Neuronal stem cell (in vitro differentiated cells): ENCODE measurements at regions not wholly inside any gene's neighbourhood (a gene's known extent, or its start where the extent isn't known, plus 50 kb on each side); places are given as distances from the start of the nearest gene placed in this dataset.

Experiments
- DNase-seq: peaks from one replicate; pipeline ENCODE4 v3.0.0-alpha.2; 2013; ENCODE audit warnings: low spot score
- H2AFZ ChIP-seq: one replicate; pipeline ENCODE4 v1.6.1; 2013; ENCODE audit warnings: mild to moderate bottlenecking, low read length, inconsistent platforms
- H2AK5ac ChIP-seq: 2 replicates; pipeline ENCODE4 v1.6.1; 2013; ENCODE audit warnings: low read depth, mild to moderate bottlenecking, inconsistent platforms, low read length, moderate library complexity, mixed read lengths
- H2BK120ac ChIP-seq: 2 replicates; pipeline ENCODE4 v1.6.1; 2013; ENCODE audit warnings: low read depth, mild to moderate bottlenecking, inconsistent platforms, low read length, moderate library complexity, mixed read lengths
- H2BK12ac ChIP-seq: one replicate; pipeline ENCODE4 v1.6.1; 2013; ENCODE audit warnings: low read length, inconsistent platforms
- H2BK15ac ChIP-seq: 2 replicates; pipeline ENCODE4 v1.6.1; 2013; ENCODE audit warnings: mild to moderate bottlenecking, low read length, inconsistent platforms, mixed read lengths
- H2BK5ac ChIP-seq: one replicate; pipeline ENCODE4 v1.6.1; 2013; ENCODE audit warnings: inconsistent platforms, mild to moderate bottlenecking, low read length, moderate library complexity
- H3K14ac ChIP-seq: one replicate; pipeline ENCODE4 v1.6.1; 2013; ENCODE audit warnings: low read length, inconsistent platforms
- H3K18ac ChIP-seq: 2 replicates; pipeline ENCODE4 v1.6.1; 2013; ENCODE audit warnings: low read length, inconsistent platforms
- H3K23ac ChIP-seq: 2 replicates; pipeline ENCODE4 v1.6.1; 2013; ENCODE audit warnings: low read depth, mild to moderate bottlenecking, mixed read lengths, low read length, inconsistent platforms; ENCODE audit not compliant: poor library complexity
- H3K27ac ChIP-seq: replicated peaks from 3 replicates; pipeline ENCODE4 v1.5.1; 2013; ENCODE audit warnings: low read length, inconsistent platforms
- H3K27me3 ChIP-seq, 3 experiments: 2 replicates each; pipeline ENCODE4 v1.6.1; 2013; ENCODE audit warnings: low read length in 3 of 3, mild to moderate bottlenecking in 2 of 3, inconsistent platforms in 1 of 3, low read depth in 1 of 3, mixed read lengths in 1 of 3, moderate library complexity in 1 of 3; ENCODE audit not compliant: control insufficient read depth in 3 of 3, insufficient read depth in 3 of 3
- H3K36me3 ChIP-seq, 2 donors: replicated peaks in 1 of 2; 2 replicates each; pipeline ENCODE4 v1.6.1; 2013; ENCODE audit warnings: low read length in 2 of 2; ENCODE audit not compliant: control insufficient read depth in 2 of 2, insufficient read depth in 2 of 2
- H3K4ac ChIP-seq: 2 replicates; pipeline ENCODE4 v1.6.1; 2013; ENCODE audit warnings: inconsistent platforms, mild to moderate bottlenecking, low read length, moderate library complexity
- H3K4me1 ChIP-seq, 2 donors: 1 replicate in 1 of 2; 2 replicates in 1 of 2; pipeline ENCODE4 v1.6.1; 2013; ENCODE audit warnings: low read length in 2 of 2, low read depth in 1 of 2; ENCODE audit not compliant: control insufficient read depth in 2 of 2, insufficient read depth in 1 of 2
- H3K4me2 ChIP-seq: one replicate; pipeline ENCODE4 v1.6.1; 2013; ENCODE audit warnings: mild to moderate bottlenecking, low read length, inconsistent platforms; ENCODE audit not compliant: insufficient read depth, poor library complexity, severe bottlenecking
- H3K4me3 ChIP-seq, 2 donors: 2 replicates each; pipeline ENCODE4 v1.5.1; 2013; ENCODE audit warnings: low read length in 2 of 2, mild to moderate bottlenecking in 2 of 2, inconsistent platforms in 1 of 2, moderate library complexity in 1 of 2
- H3K79me1 ChIP-seq: one replicate; pipeline ENCODE4 v1.6.1; 2013; ENCODE audit warnings: low read depth, mild to moderate bottlenecking, inconsistent platforms, low read length, moderate library complexity
- H3K9ac ChIP-seq: one replicate; pipeline ENCODE4 v1.6.1; 2013; ENCODE audit warnings: mild to moderate bottlenecking, low read depth, low read length, inconsistent platforms; ENCODE audit not compliant: poor library complexity
- H3K9me3 ChIP-seq, 2 donors: replicated peaks in 1 of 2; 2 replicates each; pipeline versions ENCODE3 to v1.6.1; 2013; ENCODE audit warnings: low read length in 2 of 2, mild to moderate bottlenecking in 2 of 2, inconsistent platforms in 1 of 2, low read depth in 1 of 2, mixed read lengths in 1 of 2, moderate library complexity in 1 of 2; ENCODE audit not compliant: control insufficient read depth in 2 of 2, insufficient read depth in 1 of 2
- H4K8ac ChIP-seq: one replicate; pipeline ENCODE4 v1.6.1; 2013; ENCODE audit warnings: low read depth, mild to moderate bottlenecking, inconsistent platforms, low read length, moderate library complexity
- H4K91ac ChIP-seq: one replicate; pipeline ENCODE4 v1.6.1; 2013; ENCODE audit warnings: low read length, low read depth, mild to moderate bottlenecking, inconsistent platforms; ENCODE audit not compliant: poor library complexity
- WGBS, 2 donors: extraction: QIAGEN DNeasy Blood & Tissue Kit; methylation state at CpG; one replicate each; pipeline ENCODE4 v1.1.7; 2013; ENCODE audit warnings: missing lambda C conversion rate in 2 of 2, mixed read lengths in 1 of 2; ENCODE audit not compliant: insufficient read length in 2 of 2, insufficient replicate concordance in 1 of 2; ENCODE audit errors: extremely low coverage in 2 of 2; 5-methylcytosine and 5-hydroxymethylcytosine counted together

- DNase-seq, result no peak
- peak overlapping the region; percentile 75 for H2BK120ac ChIP-seq
- H3K27me3 ChIP-seq, result no peaks in the 10 kb centered on the region
- H3K9ac ChIP-seq, result no peak overlapping the region
- H3K79me1 ChIP-seq, result no peaks in the 10 kb centered on the region
- H3K23ac ChIP-seq, result no peak overlapping the region
- H4K91ac ChIP-seq, result no peak overlapping the region
- peak overlapping the region; percentile 66 for H2AK5ac ChIP-seq
- H2BK12ac ChIP-seq, result peak overlapping the region; percentile 91
- H4K8ac ChIP-seq, result no peak overlapping the region
- peak overlapping the region; percentile 44 for H3K18ac ChIP-seq
- H2BK5ac ChIP-seq, result peak overlapping the region; percentile 78
- H3K4me2 ChIP-seq, result no peak overlapping the region
- no CpG with 5 or more reads among the region's 12 CpGs for WGBS, 2 donors
- H3K9me3 ChIP-seq, result peaks cover 0 to 5% of the 10 kb centered on the region in 2 donors
- H3K27ac ChIP-seq, result no peak overlapping the region
- H3K4me1 ChIP-seq, result peaks cover 0 to 2% of the 10 kb centered on the region in 2 donors
- no peaks in the 10 kb centered on the region for H3K36me3 ChIP-seq
- peak overlapping the region; percentile 42 for H2AFZ ChIP-seq
- no peak overlapping the region for H3K4me3 ChIP-seq
- no peak overlapping the region for H3K4ac ChIP-seq
- H3K14ac ChIP-seq, result no peak overlapping the region
- H2BK15ac ChIP-seq, result peak overlapping the region; percentile 90
Observed at GRCh38 chr5:2523180-2523579, 228.3 kb downstream of the IRX2 start.

DNA sequence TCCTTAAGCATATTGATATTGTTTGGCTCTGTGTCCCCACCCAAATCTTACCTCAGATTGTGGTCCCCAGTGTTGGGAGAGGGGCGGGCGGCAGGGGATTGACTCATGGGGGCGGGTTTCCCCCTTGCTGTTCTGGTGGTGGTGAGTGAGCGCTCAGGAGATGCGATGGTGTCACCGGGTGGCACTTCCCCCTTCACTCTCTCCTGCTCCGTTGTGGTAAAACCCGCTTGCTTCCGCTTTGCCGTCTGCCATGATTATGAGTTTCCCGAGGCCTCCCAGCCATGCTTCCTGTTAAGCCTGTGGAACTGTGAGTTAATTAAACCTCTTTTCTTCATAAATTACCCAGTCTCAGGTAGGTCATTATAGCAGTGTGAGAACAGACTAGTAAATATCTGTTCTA, 229.1 kb downstream of the IRX2 start:
- Histone ChIP-seq H4K8ac (no peak overlapping the region), H3K4me3 (no peak overlapping the region), H3K27ac (no peak overlapping the region), H3K4me1 (peaks cover 0 to 2% of the 10 kb centered on the region in 2 donors), H3K23ac (no peak overlapping the region), H3K9me3 (no peaks in the 10 kb centered on the region), H3K79me1 (no peaks in the 10 kb centered on the region), H3K14ac (no peak overlapping the region), H2BK15ac (no peak overlapping the region), H3K36me3 (no peaks in the 10 kb centered on the region), H2BK5ac (no peak overlapping the region), H2BK120ac (no peak overlapping the region), H4K91ac (no peak overlapping the region), H3K27me3 (no peaks in the 10 kb centered on the region), H3K18ac (no peak overlapping the region), H2AFZ (peak overlapping the region; percentile 42), H3K9ac (no peak overlapping the region), H2AK5ac (no peak overlapping the region), H2BK12ac (no peak overlapping the region), H3K4ac (no peak overlapping the region), H3K4me2 (no peak overlapping the region)
- DNase-seq, result no peak
- whole genome bisulfite sequencing, 2 donors, result no CpG with 5 or more reads among the region's 11 CpGs

- Histone ChIP-seq H3K4me3 (no peak overlapping the region), H3K36me3 (no peaks in the 10 kb centered on the region), H2BK15ac (peak overlapping the region; percentile 61), H3K27ac (no peak overlapping the region), H2AFZ (no peak overlapping the region), H3K9me3 (no peaks in the 10 kb centered on the region), H3K18ac (peak overlapping the region; percentile 84), H3K79me1 (no peaks in the 10 kb centered on the region), H3K4ac (no peak overlapping the region), H3K4me1 (peaks cover 13 to 15% of the 10 kb centered on the region in 2 donors), H3K4me2 (no peak overlapping the region), H4K91ac (no peak overlapping the region), H2AK5ac (peak overlapping the region; percentile 81), H3K23ac (no peak overlapping the region), H3K27me3 (no peaks in the 10 kb centered on the region), H3K9ac (no peak overlapping the region), H2BK120ac (peak overlapping the region; percentile 75), H2BK12ac (no peak overlapping the region), H3K14ac (no peak overlapping the region), H4K8ac (no peak overlapping the region), H2BK5ac (no peak overlapping the region)
- DNase-seq, result no peak
- WGBS, 2 donors, result no CpG with 5 or more reads among the region's 9 CpGs
Observed at GRCh38 chr5:2519153-2519552, 232.3 kb downstream of the IRX2 start.

DNA sequence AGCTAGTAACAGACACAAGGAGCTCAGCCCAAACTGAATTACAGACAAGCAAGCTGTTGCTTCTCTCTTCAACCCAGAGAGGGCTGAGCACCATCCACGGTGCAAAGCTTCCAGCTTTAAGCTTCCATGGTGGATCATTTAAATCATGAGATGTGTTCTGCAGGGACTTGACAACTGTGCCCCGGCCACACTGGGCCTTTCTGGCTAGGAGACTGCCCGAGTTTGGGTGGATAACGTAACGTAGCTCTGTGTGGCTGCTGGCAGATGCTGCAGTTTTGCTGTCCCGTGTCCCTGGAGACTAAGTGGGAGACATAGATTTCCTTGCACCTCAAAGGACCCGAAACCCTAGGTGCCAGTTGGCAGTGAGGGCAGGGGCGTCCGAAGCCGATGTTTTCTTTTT, 234.0 kb downstream of the IRX2 start:
- H3K9me3 ChIP-seq, result no peaks in the 10 kb centered on the region
- no peaks in the 10 kb centered on the region for H3K79me1 ChIP-seq
- H4K91ac ChIP-seq, result no peak overlapping the region
- H3K4me3 ChIP-seq, result no peak overlapping the region
- H3K14ac ChIP-seq, result no peak overlapping the region
- peak overlapping the region; percentile 18 for H3K18ac ChIP-seq
- H3K4me1 ChIP-seq, result peaks cover 14 to 20% of the 10 kb centered on the region in 2 donors
- no peak overlapping the region for H3K4ac ChIP-seq
- peak overlapping the region; percentile 24 for H2AFZ ChIP-seq
- no peak for DNase-seq
- no peak overlapping the region for H4K8ac ChIP-seq
- H3K9ac ChIP-seq, result no peak overlapping the region
- no peak overlapping the region for H2AK5ac ChIP-seq
- no peak overlapping the region for H3K23ac ChIP-seq
- H3K4me2 ChIP-seq, result no peak overlapping the region
- H2BK5ac ChIP-seq, result no peak overlapping the region
- no peak overlapping the region for H2BK12ac ChIP-seq
- no peaks in the 10 kb centered on the region for H3K36me3 ChIP-seq
- no peak overlapping the region for H2BK120ac ChIP-seq
- H2BK15ac ChIP-seq, result no peak overlapping the region
- no peak overlapping the region for H3K27ac ChIP-seq
- no CpG with 5 or more reads among the region's 10 CpGs for WGBS, 2 donors
- no peaks in the 10 kb centered on the region for H3K27me3 ChIP-seq
